DND-41 (cell line): ENCODE measurements at regions not wholly inside any gene's neighbourhood (a gene's known extent, or its start where the extent isn't known, plus 50 kb on each side); places are given as distances from the start of the nearest gene placed in this dataset.

Experiments
- ATAC-seq: fragments of 200-7000 bp; cut with Tn5 transposase; 3 replicates; pipeline ENCODE4 v1.9.1; 2021; ENCODE audit warnings: low read depth; ENCODE audit not compliant: insufficient read depth
- DNase-seq: peaks from one replicate; pipeline ENCODE4 v3.0.0-alpha.2; 2020
- H2AFZ ChIP-seq: 2 replicates; pipeline ENCODE4 v1.6.0; 2012; ENCODE audit warnings: low read depth, low read length
- H3K27ac ChIP-seq: 2 replicates; pipeline ENCODE4 v1.5.1; 2012; ENCODE audit warnings: low read length, inconsistent platforms
- H3K27me3 ChIP-seq: fragments of 200-600 bp; sonication (generic); 2 replicates; pipeline ENCODE4 v1.6.0; 2012; ENCODE audit warnings: low read length, mild to moderate bottlenecking, inconsistent platforms; ENCODE audit not compliant: insufficient read depth, poor library complexity
- H3K36me3 ChIP-seq: 2 replicates; pipeline ENCODE4 v1.5.1; 2012; ENCODE audit warnings: low read length, inconsistent platforms; ENCODE audit not compliant: insufficient read depth
- H3K4me1 ChIP-seq: 2 replicates; pipeline ENCODE4 v1.5.1; 2012; ENCODE audit warnings: mild to moderate bottlenecking, low read length; ENCODE audit not compliant: insufficient read depth
- H3K4me2 ChIP-seq: 2 replicates; pipeline ENCODE4 v1.6.0; 2012; ENCODE audit warnings: mild to moderate bottlenecking, moderate library complexity, low read length, inconsistent platforms; ENCODE audit not compliant: insufficient read depth
- H3K4me3 ChIP-seq, 2 experiments: fragments of 200-600 bp in 1 of 2; shearing (Covaris generic) in 1 of 2; 2 replicates each; pipeline ENCODE4 v1.5.1; 2012 to 2016; ENCODE audit warnings: inconsistent platforms in 2 of 2, low read length in 2 of 2, mild to moderate bottlenecking in 2 of 2, low read depth in 1 of 2, moderate library complexity in 1 of 2
- H3K79me2 ChIP-seq: 2 replicates; pipeline ENCODE4 v1.6.0; 2012; ENCODE audit warnings: low read length, inconsistent platforms; ENCODE audit not compliant: insufficient read depth
- H3K9ac ChIP-seq: 2 replicates; pipeline ENCODE4 v1.6.0; 2012; ENCODE audit warnings: low read depth, mild to moderate bottlenecking, inconsistent platforms, low read length, moderate library complexity
- H3K9me3 ChIP-seq: 2 replicates; pipeline ENCODE4 v1.5.1; 2012; ENCODE audit warnings: low read length, moderate library complexity, mild to moderate bottlenecking, inconsistent platforms; ENCODE audit not compliant: insufficient read depth, severe bottlenecking
- H4K20me1 ChIP-seq: 2 replicates; pipeline ENCODE4 v1.6.0; 2012; ENCODE audit warnings: low read length; ENCODE audit not compliant: insufficient read depth
- CTCF ChIP-seq: IDR thresholded peaks from 2 replicates; pipeline ENCODE4 v1.5.1; 2012; ENCODE audit warnings: borderline replicate concordance, low read length, moderate library complexity, mild to moderate bottlenecking; ENCODE audit not compliant: poor library complexity, severe bottlenecking; ENCODE audit errors: extremely low read depth
- EZH2 ChIP-seq: IDR thresholded peaks from 3 replicates; pipeline ENCODE4 v1.6.1; 2012; ENCODE audit warnings: borderline replicate concordance, low read depth, mild to moderate bottlenecking, moderate library complexity, low read length, inconsistent platforms; ENCODE audit not compliant: severe bottlenecking

- Histone ChIP-seq H3K4me3 (no peak overlapping the region), H3K4me1 (peaks cover 74% of the 10 kb centered on the region), H3K27ac (peak overlapping the region; percentile 33; the same call in 1 of the 2 replicates), H4K20me1 (no peaks in the 10 kb centered on the region), H3K27me3 (no peaks in the 10 kb centered on the region), H3K79me2 (no peaks in the 10 kb centered on the region), H2AFZ (no peak overlapping the region), H3K9ac (no peak overlapping the region), H3K36me3 (no peaks in the 10 kb centered on the region), H3K9me3 (no peaks in the 10 kb centered on the region), H3K4me2 (no peak overlapping the region)
- DNase-seq: no peak
- ATAC-seq: no peak
- no peak for TF ChIP-seq CTCF
- no peak for TF ChIP-seq EZH2
These were observed 789.9 kb downstream of the UQCRFS1 start for GRCh38 chr19:28422791-28423650.

- Histone ChIP-seq H3K36me3 (no peaks in the 10 kb centered on the region), H3K9me3 (no peaks in the 10 kb centered on the region), H3K4me3 (no peak overlapping the region), H4K20me1 (no peaks in the 10 kb centered on the region), H3K4me2 (no peak overlapping the region), H2AFZ (no peak overlapping the region), H3K79me2 (no peaks in the 10 kb centered on the region), H3K4me1 (peaks cover 64% of the 10 kb centered on the region), H3K27ac (peak overlapping the region; percentile 73), H3K27me3 (no peaks in the 10 kb centered on the region), H3K9ac (no peak overlapping the region)
- TF ChIP-seq EZH2: no peak
- no peak for TF ChIP-seq CTCF
- DNase-seq: no peak
- no peak for ATAC-seq
These were observed 790.9 kb downstream of the UQCRFS1 start for GRCh38 chr19:28422046-28422445.

GRCh38 chr19:28420811-28421550 lies 792.0 kb downstream of the UQCRFS1 start:
- H3K79me2 ChIP-seq: no peaks in the 10 kb centered on the region
- ATAC-seq (peak; percentile 89), DNase-seq (peak; percentile 60)
- H3K9ac ChIP-seq: peak overlapping the region; percentile 26
- no peaks in the 10 kb centered on the region for H4K20me1 ChIP-seq
- H2AFZ ChIP-seq: peak overlapping the region; percentile 35
- H3K27ac ChIP-seq: peak overlapping the region; percentile 73
- no peaks in the 10 kb centered on the region for H3K9me3 ChIP-seq
- H3K4me2 ChIP-seq: peak overlapping the region; percentile 13; the same call in 1 of the 2 replicates
- no peaks in the 10 kb centered on the region for H3K36me3 ChIP-seq
- peaks cover 54% of the 10 kb centered on the region for H3K4me1 ChIP-seq
- no peak overlapping the region for H3K4me3 ChIP-seq
- no peaks in the 10 kb centered on the region for H3K27me3 ChIP-seq
- TF ChIP-seq EZH2 (no peak), CTCF (no peak)
